Thyroid gland (tissue), 4 donors: ENCODE measurements at regions not wholly inside any gene's neighbourhood (a gene's known extent, or its start where the extent isn't known, plus 50 kb on each side); places are given as distances from the start of the nearest gene placed in this dataset.

Experiments
- DNase-seq, 2 donors: peaks; one replicate each; pipeline ENCODE4 v3.0.0-alpha.2; 2019
- H3K27ac ChIP-seq, 3 donors: fragments of 200-600 bp; sonication (generic); 1 replicate in 2 of 3; 2 replicates in 1 of 3; pipeline ENCODE4 v1.5.1; 2016 to 2019; ENCODE audit warnings: mild to moderate bottlenecking in 1 of 3, moderate library complexity in 1 of 3
- H3K27me3 ChIP-seq: fragments of 200-600 bp; sonication (generic); one replicate; pipeline ENCODE4 v1.5.1; 2019
- H3K36me3 ChIP-seq, 2 donors: fragments of 200-600 bp; sonication (generic); one replicate each; pipeline ENCODE4 v1.5.1; 2016 to 2019
- H3K4me1 ChIP-seq, 2 donors: fragments of 200-600 bp; sonication (generic); one replicate each; pipeline ENCODE4 v1.5.1; 2017 to 2019
- H3K4me3 ChIP-seq, 3 donors: fragments of 200-600 bp; sonication (generic); replicated peaks in 1 of 3; 1 replicate in 2 of 3; 2 replicates in 1 of 3; pipeline ENCODE4 v1.5.1; 2016; ENCODE audit warnings: mild to moderate bottlenecking in 1 of 3
- H3K9me3 ChIP-seq: fragments of 200-600 bp; sonication (generic); one replicate; pipeline ENCODE4 v1.5.1; 2017
- CTCF ChIP-seq, 6 experiments: fragments of 200-600 bp in 3 of 6; fragments of 450-650 bp in 3 of 6; sonication (generic) in 3 of 6; IDR thresholded peaks; one replicate each; pipeline ENCODE4 v1.5.1; 2016 to 2019; ENCODE audit warnings: antibody characterized with exemption in 6 of 6, mild to moderate bottlenecking in 2 of 6, inconsistent platforms in 1 of 6, moderate library complexity in 1 of 6
- POLR2A ChIP-seq, 2 donors: fragments of 450-650 bp; IDR thresholded peaks; one replicate each; pipeline ENCODE4 v1.6.1; 2017; ENCODE audit warnings: antibody characterized with exemption in 2 of 2, mild to moderate bottlenecking in 2 of 2, moderate library complexity in 1 of 2
- WGBS, 2 donors: methylation state at CpG; one replicate each; pipeline ENCODE4 v1.1.5; 2017; 5-methylcytosine and 5-hydroxymethylcytosine counted together
- intact Hi-C: fragments of 100-400 bp; cut with DNase I; formaldehyde crosslinking; loops from one replicate; pipeline ENCODE4 v1.15.1; 2023

GRCh38 chr3:153666991-153667740 lies 454.0 kb upstream of the ARHGEF26 start:
- Histone ChIP-seq H3K27me3 (no peaks in the 10 kb centered on the region), H3K27ac (no peak overlapping the region), H3K9me3 (no peaks in the 10 kb centered on the region), H3K4me1 (no peaks in the 10 kb centered on the region), H3K36me3 (no peaks in the 10 kb centered on the region), H3K4me3 (no peak overlapping the region)
- TF ChIP-seq POLR2A (IDR thresholded peaks at IDR 0.05) (no peak), CTCF (IDR thresholded peaks at IDR 0.05) (no peak)
- intact Hi-C loops, result no loop called here
- no peak for DNase-seq
- WGBS, 2 donors, result 85% methylated on average over 7 of the region's 7 CpGs

GRCh38 chr3:153669527-153669926 lies 451.7 kb upstream of the ARHGEF26 start:
- intact Hi-C loops, result no loop called here

GRCh38 chr3:153670577-153670976 lies 450.6 kb upstream of the ARHGEF26 start:
- intact Hi-C loops, result no loop called here

More at GRCh38 chr3:153669527-153669926, 451.7 kb upstream of the ARHGEF26 start:
- 95% methylated on average over 3 of the region's 3 CpGs for WGBS, 2 donors
- Histone ChIP-seq H3K4me1 (no peaks in the 10 kb centered on the region), H3K4me3 (no peak overlapping the region), H3K27me3 (no peaks in the 10 kb centered on the region), H3K27ac (no peak overlapping the region), H3K9me3 (no peaks in the 10 kb centered on the region), H3K36me3 (no peaks in the 10 kb centered on the region)
- DNase-seq, result no peak
- TF ChIP-seq CTCF (IDR thresholded peaks at IDR 0.05) (peak in 1 of 6 experiments; percentile 4), POLR2A (IDR thresholded peaks at IDR 0.05) (no peak)

GRCh38 chr3:153673853-153674252 lies 447.3 kb upstream of the ARHGEF26 start:
- intact Hi-C loops, result no loop called here

More at GRCh38 chr3:153670577-153670976, 450.6 kb upstream of the ARHGEF26 start:
- Histone ChIP-seq H3K9me3 (no peaks in the 10 kb centered on the region), H3K27me3 (no peaks in the 10 kb centered on the region), H3K36me3 (no peaks in the 10 kb centered on the region), H3K4me3 (no peak overlapping the region), H3K4me1 (no peaks in the 10 kb centered on the region), H3K27ac (no peak overlapping the region)
- WGBS, 2 donors, result 52 to 72% methylated on average over 3 of the region's 3 CpGs
- TF ChIP-seq POLR2A (IDR thresholded peaks at IDR 0.05) (no peak), CTCF (IDR thresholded peaks at IDR 0.05) (no peak)
- no peak for DNase-seq

More at GRCh38 chr3:153673853-153674252, 447.3 kb upstream of the ARHGEF26 start:
- Histone ChIP-seq H3K27me3 (no peaks in the 10 kb centered on the region), H3K27ac (no peak overlapping the region), H3K36me3 (no peaks in the 10 kb centered on the region), H3K9me3 (no peaks in the 10 kb centered on the region), H3K4me3 (no peak overlapping the region), H3K4me1 (no peaks in the 10 kb centered on the region)
- WGBS, 2 donors, result 75 to 86% methylated on average over 2 of the region's 2 CpGs
- TF ChIP-seq POLR2A (IDR thresholded peaks at IDR 0.05) (no peak), CTCF (IDR thresholded peaks at IDR 0.05) (no peak)
- no peak for DNase-seq
